Occipital lobe (tissue), 1 donor: ENCODE measurements at regions not wholly inside any gene's neighbourhood (a gene's known extent, or its start where the extent isn't known, plus 50 kb on each side); places are given as distances from the start of the nearest gene placed in this dataset.

Experiments
- DNase-seq: peaks from one replicate; lab custom pipeline; 2025; lab: John Stamatoyannopoulos, UW

- no peak for DNase-seq
Observed at GRCh38 chr1:220363196-220363837, 91.1 kb upstream of the RAB3GAP2 start.

DNA sequence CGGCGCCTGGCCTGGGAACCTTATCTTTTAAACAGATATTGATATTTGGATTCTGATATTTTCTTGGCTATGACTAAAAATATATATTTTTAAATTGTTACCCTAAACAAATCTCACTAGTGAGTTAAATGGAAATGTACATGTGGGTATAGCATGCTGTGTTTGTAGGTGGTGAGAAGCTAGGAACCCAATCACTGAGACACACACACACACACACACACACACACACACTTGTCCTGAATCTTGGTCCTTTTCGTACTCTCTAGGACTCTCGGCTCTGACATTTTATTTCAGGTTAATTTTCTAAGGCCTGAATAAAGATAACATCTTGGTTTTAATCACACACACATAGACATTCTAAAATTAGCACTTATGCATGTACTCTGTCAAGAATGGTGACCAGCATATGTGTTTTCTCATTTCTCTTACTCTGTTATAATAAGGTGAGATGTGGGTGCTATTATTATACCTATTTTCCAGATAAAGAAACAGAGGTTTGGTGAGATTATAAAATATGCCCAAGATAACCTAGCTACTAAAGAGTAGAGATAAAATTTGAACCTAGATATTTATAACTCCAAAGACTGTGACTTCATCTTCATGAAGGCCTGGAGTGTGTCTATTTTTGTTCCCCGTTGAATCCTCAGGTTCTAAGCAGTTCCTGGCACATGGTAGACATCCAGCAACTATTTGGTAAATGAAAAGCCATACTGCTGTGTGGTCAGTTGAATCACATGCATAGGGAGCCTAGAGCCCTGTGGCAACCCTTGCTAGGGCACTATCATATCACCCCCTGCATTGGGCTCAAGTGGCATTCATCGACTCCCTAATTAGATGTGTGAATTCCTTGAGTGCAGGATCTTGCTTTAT lies 85.0 kb upstream of the RAB3GAP2 start:
- DNase-seq, result no peak

GRCh38 chr1:220353229-220354012 lies 81.2 kb upstream of the RAB3GAP2 start:
- DNase-seq, result no peak

DNA sequence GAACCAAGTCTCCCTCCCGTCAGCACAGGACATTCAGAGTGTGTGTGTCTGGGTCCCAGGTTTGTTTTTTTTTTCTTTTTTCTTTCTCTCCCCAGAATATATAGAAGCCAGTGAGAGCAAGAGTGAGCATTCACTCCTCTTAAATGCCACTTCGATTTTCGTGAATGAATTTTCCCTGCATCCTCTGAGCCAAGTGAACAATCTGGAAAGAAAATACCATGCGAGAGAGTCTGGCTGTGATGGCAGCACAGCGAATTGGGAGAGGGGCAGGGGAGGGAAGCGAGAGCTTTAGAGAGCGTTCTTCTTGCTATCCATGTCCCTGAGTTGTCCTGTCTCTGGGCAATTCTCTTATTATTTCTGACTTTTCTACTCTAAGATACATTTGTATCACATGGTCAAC lies 76.0 kb upstream of the RAB3GAP2 start:
- DNase-seq, result no peak

GRCh38 chr1:220347654-220348175 lies 75.5 kb upstream of the RAB3GAP2 start:
- no peak for DNase-seq

DNA sequence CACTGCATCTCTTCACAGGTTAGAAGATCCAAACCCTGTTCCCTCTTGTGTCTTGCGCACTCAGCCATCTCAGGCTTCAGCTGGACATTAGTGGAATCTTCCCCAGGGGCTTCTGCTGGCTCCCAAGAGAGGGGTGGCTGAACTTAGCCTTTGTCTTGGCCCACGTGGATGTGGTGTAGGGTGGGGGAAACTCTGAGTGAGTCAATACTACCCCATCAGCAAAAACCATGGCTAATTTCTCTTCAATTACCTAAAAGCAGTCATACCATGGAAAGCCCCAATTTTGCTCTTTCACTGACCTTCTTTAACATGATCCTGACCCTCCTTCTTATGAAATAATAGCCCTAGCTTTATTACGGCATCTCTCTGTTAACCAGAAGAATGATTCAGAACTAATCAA lies 72.5 kb upstream of the RAB3GAP2 start:
- DNase-seq, result no peak

DNA sequence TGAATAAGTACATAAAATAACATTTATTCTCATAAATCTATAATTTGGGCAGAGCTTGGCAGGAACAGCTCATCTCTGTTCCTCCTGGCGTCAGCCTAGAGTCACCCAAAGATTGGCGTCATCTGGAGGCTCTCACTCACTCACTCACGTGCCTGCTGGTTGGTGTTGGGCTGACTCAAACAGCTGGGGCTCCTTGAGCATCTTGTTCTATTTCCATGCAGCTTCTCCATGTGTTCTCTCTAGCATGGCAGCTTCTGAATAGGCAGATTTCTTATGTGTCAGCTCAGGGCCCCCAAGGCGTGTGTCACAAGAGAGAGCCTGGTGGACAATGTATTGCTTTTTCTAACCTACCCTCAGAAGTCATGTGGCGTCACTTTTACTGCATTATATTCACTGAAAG lies 70.6 kb upstream of the RAB3GAP2 start:
- no peak for DNase-seq

GRCh38 chr1:220341126-220341525 lies 68.9 kb upstream of the RAB3GAP2 start:
- no peak for DNase-seq

GRCh38 chr1:220339581-220339980 lies 67.3 kb upstream of the RAB3GAP2 start:
- no peak for DNase-seq

GRCh38 chr1:220338759-220339158 lies 66.5 kb upstream of the RAB3GAP2 start:
- DNase-seq, result no peak

DNA sequence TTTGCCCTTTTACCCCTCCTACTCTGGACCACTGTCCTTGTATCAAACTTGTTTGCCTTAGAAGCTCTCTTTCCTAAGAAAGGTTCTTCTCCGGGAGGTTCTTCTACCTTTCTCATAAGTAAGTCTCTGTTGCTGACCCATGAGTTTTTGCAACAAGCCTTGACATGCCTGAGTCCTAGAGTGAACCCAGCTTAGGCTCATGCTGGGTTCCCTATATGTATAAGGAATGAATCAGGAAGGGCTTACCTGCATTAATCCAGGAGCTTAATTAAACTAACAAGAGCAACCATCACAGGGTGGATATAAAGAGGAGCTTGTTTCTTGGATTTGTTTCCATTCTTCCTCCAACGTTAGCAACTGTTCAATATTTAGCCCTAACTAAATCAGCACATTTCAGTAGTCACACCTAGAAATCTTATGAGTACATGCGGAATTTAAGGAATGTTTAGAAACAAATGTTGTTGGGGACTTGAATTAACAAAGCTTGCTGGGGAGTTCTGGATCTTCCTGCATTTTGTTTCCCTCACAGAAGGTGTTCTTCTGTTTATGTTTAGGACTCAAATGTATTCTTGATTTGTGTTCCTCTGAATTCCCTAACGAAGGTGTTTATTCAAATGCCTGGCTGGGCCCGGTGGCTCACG lies 64.3 kb upstream of the RAB3GAP2 start:
- no peak for DNase-seq

GRCh38 chr1:220335668-220336067 lies 63.4 kb upstream of the RAB3GAP2 start:
- DNase-seq, result no peak

DNA sequence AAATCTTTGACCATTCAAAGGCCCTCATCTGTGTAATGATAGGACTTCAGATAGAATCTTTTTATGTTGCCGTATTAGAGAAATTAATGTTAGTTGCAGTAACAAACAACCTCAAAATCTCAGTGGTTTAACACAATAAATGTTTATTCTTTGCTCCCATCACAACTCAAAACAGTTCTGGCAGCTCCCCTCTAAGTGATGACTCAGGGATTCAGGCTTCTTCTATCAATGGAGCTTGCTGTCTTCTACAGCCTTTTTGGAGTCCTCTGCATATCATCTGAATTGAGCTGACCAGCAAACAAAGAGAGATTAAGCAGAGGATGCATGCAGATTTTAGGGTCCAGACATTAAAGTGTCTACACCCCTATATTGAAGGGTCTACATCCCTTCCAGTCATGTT lies 59.1 kb upstream of the RAB3GAP2 start:
- DNase-seq, result no peak

- DNase-seq, result no peak
Observed at GRCh38 chr1:220330265-220330664, 58.0 kb upstream of the RAB3GAP2 start.

GRCh38 chr1:220327106-220327505 lies 54.9 kb upstream of the RAB3GAP2 start:
- DNase-seq, result no peak

- no peak for DNase-seq
Observed at GRCh38 chr1:220326578-220326977, 54.3 kb upstream of the RAB3GAP2 start.

GRCh38 chr1:220325306-220325995 lies 53.2 kb upstream of the RAB3GAP2 start:
- no peak for DNase-seq

GRCh38 chr1:220323717-220324116 lies 51.5 kb upstream of the RAB3GAP2 start:
- DNase-seq, result no peak

DNA sequence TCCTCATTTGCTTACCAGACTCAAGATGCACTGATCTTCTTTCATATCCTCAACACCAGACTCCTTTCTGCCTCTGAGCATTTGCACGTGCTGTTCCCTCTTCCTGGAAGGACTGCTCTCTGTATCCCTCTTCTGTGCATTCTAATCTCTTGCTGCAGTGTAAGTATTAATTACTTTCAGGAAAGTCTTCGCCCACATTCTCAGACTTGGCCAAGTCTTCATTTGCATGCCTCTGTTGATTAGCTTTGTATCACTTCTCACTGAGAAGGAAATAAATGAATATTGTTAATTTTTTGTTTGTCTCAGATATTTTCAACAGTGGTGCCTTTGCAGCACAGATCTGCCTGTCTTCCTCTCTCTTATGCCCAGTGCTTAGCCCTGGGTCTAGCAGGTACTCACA lies 50.3 kb upstream of the RAB3GAP2 start:
- no peak for DNase-seq
